GM12874 (cell line): ENCODE measurements at regions not wholly inside any gene's neighbourhood (a gene's known extent, or its start where the extent isn't known, plus 50 kb on each side); places are given as distances from the start of the nearest gene placed in this dataset.

Source experiments
- CTCF ChIP-seq: IDR thresholded peaks from 2 replicates; pipeline ENCODE4 v1.5.1; 2011; ENCODE audit warnings: low read depth, mild to moderate bottlenecking, control low read depth, low read length, moderate library complexity; ENCODE audit not compliant: insufficient read depth

GRCh38 chr6:50976907-50977306 is 158.2 kb downstream of the TFAP2B start:
- TF ChIP-seq CTCF: no peak

GRCh38 chr6:50977796-50978195 is 159.1 kb downstream of the TFAP2B start:
- TF ChIP-seq CTCF: no peak

- TF ChIP-seq CTCF: no peak
Measured at GRCh38 chr6:50978380-50979170, 159.9 kb downstream of the TFAP2B start.

- TF ChIP-seq CTCF: no peak
Measured at GRCh38 chr6:50979171-50979525, 160.5 kb downstream of the TFAP2B start.

GRCh38 chr6:50984135-50984534 is 165.5 kb downstream of the TFAP2B start:
- TF ChIP-seq CTCF: no peak

GRCh38 chr6:50986319-50986718 is 167.6 kb downstream of the TFAP2B start:
- TF ChIP-seq CTCF: no peak

- TF ChIP-seq CTCF: no peak
Measured at GRCh38 chr6:50989123-50989522, 170.5 kb downstream of the TFAP2B start.
